Neural cell (in vitro differentiated cells): ENCODE measurements at regions not wholly inside any gene's neighbourhood (a gene's known extent, or its start where the extent isn't known, plus 50 kb on each side); places are given as distances from the start of the nearest gene placed in this dataset.

Experiments used
- EP300 ChIP-seq: fragments of 450-650 bp; conservative IDR thresholded peaks from 2 replicates; pipeline ENCODE4 v1.6.1; 2014; ENCODE audit warnings: antibody characterized with exemption, mild to moderate bottlenecking, moderate library complexity; ENCODE audit not compliant: poor library complexity, severe bottlenecking
- POLR2AphosphoS5 ChIP-seq: IDR thresholded peaks from 2 replicates; pipeline ENCODE4 v1.6.1; 2012
- TAF1 ChIP-seq: IDR thresholded peaks from 2 replicates; pipeline ENCODE4 v1.6.1; 2012; ENCODE audit warnings: low read depth
- TF ChIP-seq, protein P1 (sequence below): fragments of 450-650 bp; IDR thresholded peaks from 2 replicates; pipeline ENCODE4 v1.5.1; 2014; ENCODE audit warnings: antibody characterized with exemption, mild to moderate bottlenecking, moderate library complexity; ENCODE audit not compliant: poor library complexity, severe bottlenecking
- TF ChIP-seq, protein P2 (sequence below): IDR thresholded peaks from 2 replicates; pipeline ENCODE4 v1.6.1; 2012; ENCODE audit warnings: borderline replicate concordance

DNA sequence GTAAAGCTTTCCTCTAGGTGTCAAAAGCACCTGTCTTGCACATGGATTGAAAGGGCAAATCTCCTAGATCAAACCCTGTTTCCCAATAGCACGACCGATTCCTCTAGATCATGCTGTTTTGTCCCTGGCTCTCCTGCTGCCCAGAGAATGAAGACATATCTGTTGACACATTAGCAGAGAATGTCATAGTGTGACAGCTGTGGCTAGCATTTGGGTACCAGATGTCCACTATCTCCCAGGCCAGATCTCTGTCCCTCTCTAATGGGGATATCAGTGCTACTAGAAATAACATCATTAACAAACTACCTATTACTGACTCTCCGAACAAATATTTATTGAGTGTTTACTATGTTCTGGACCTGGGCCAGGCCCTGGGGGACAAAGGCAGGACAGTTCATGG lies 72.4 kb upstream of the ISX start:
- TF ChIP-seq, protein P1, sequence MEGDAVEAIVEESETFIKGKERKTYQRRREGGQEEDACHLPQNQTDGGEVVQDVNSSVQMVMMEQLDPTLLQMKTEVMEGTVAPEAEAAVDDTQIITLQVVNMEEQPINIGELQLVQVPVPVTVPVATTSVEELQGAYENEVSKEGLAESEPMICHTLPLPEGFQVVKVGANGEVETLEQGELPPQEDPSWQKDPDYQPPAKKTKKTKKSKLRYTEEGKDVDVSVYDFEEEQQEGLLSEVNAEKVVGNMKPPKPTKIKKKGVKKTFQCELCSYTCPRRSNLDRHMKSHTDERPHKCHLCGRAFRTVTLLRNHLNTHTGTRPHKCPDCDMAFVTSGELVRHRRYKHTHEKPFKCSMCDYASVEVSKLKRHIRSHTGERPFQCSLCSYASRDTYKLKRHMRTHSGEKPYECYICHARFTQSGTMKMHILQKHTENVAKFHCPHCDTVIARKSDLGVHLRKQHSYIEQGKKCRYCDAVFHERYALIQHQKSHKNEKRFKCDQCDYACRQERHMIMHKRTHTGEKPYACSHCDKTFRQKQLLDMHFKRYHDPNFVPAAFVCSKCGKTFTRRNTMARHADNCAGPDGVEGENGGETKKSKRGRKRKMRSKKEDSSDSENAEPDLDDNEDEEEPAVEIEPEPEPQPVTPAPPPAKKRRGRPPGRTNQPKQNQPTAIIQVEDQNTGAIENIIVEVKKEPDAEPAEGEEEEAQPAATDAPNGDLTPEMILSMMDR: no peak
- TF ChIP-seq, protein P2, sequence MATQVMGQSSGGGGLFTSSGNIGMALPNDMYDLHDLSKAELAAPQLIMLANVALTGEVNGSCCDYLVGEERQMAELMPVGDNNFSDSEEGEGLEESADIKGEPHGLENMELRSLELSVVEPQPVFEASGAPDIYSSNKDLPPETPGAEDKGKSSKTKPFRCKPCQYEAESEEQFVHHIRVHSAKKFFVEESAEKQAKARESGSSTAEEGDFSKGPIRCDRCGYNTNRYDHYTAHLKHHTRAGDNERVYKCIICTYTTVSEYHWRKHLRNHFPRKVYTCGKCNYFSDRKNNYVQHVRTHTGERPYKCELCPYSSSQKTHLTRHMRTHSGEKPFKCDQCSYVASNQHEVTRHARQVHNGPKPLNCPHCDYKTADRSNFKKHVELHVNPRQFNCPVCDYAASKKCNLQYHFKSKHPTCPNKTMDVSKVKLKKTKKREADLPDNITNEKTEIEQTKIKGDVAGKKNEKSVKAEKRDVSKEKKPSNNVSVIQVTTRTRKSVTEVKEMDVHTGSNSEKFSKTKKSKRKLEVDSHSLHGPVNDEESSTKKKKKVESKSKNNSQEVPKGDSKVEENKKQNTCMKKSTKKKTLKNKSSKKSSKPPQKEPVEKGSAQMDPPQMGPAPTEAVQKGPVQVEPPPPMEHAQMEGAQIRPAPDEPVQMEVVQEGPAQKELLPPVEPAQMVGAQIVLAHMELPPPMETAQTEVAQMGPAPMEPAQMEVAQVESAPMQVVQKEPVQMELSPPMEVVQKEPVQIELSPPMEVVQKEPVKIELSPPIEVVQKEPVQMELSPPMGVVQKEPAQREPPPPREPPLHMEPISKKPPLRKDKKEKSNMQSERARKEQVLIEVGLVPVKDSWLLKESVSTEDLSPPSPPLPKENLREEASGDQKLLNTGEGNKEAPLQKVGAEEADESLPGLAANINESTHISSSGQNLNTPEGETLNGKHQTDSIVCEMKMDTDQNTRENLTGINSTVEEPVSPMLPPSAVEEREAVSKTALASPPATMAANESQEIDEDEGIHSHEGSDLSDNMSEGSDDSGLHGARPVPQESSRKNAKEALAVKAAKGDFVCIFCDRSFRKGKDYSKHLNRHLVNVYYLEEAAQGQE: no peak
- TF ChIP-seq TAF1: no peak
- no peak for TF ChIP-seq POLR2AphosphoS5
- no peak for TF ChIP-seq EP300
